Gastrocnemius medialis (tissue), 4 donors: ENCODE measurements at regions not wholly inside any gene's neighbourhood (a gene's known extent, or its start where the extent isn't known, plus 50 kb on each side); places are given as distances from the start of the nearest gene placed in this dataset.

ENCODE experiments used
- ATAC-seq, 2 donors: fragments of 150-250 bp; one replicate each; pipeline ENCODE4 v1.9.1; 2016
- DNase-seq, 2 donors: peaks; one replicate each; pipeline ENCODE4 v3.0.0-alpha.2; 2019
- H3K27ac ChIP-seq, 4 donors: fragments of 200-600 bp; sonication (generic); 1 replicate in 1 of 4; 2 replicates in 3 of 4; pipeline ENCODE4 v1.5.1; 2016 to 2018; ENCODE audit warnings: mild to moderate bottlenecking in 2 of 4, moderate library complexity in 1 of 4
- H3K27me3 ChIP-seq, 3 donors: fragments of 200-600 bp; sonication (generic) in 2 of 3; 1 replicate in 1 of 3; 2 replicates in 2 of 3; pipeline versions ENCODE4 v1.5.1 to v1.6.0; 2016 to 2019; ENCODE audit warnings: mild to moderate bottlenecking in 1 of 3, moderate library complexity in 1 of 3
- H3K36me3 ChIP-seq, 2 donors: fragments of 200-600 bp; sonication (generic) in 1 of 2; one replicate each; pipeline ENCODE4 v1.5.1; 2017 to 2018
- H3K4me1 ChIP-seq, 2 donors: fragments of 200-600 bp; sonication (generic) in 1 of 2; one replicate each; pipeline ENCODE4 v1.5.1; 2016 to 2017; ENCODE audit warnings: mild to moderate bottlenecking in 2 of 2
- H3K4me3 ChIP-seq, 4 donors: fragments of 200-600 bp; sonication (generic) in 3 of 4; 1 replicate in 1 of 4; 2 replicates in 3 of 4; pipeline ENCODE4 v1.5.1; 2016 to 2019; ENCODE audit warnings: mild to moderate bottlenecking in 2 of 4
- H3K9me3 ChIP-seq, 3 donors: fragments of 200-600 bp; sonication (generic) in 2 of 3; 1 replicate in 1 of 3; 2 replicates in 2 of 3; pipeline ENCODE4 v1.5.1; 2016 to 2019
- CTCF ChIP-seq, 5 experiments: fragments of 450-650 bp in 3 of 5; fragments of 200-600 bp in 2 of 5; sonication (generic) in 2 of 5; IDR thresholded peaks in 4 of 5; conservative IDR thresholded peaks in 1 of 5; 1 replicate in 4 of 5; 2 replicates in 1 of 5; pipeline ENCODE4 v1.5.1; 2016 to 2019; ENCODE audit warnings: antibody characterized with exemption in 5 of 5, mild to moderate bottlenecking in 3 of 5, moderate library complexity in 3 of 5
- POLR2A ChIP-seq, 2 donors: fragments of 450-650 bp; IDR thresholded peaks; one replicate each; pipeline ENCODE4 v1.6.1; 2017; ENCODE audit warnings: antibody characterized with exemption in 2 of 2, mild to moderate bottlenecking in 2 of 2, moderate library complexity in 2 of 2
- in situ Hi-C, 4 donors: fragments of 200-750 bp; cut with MboI; loops; one replicate each; pipeline versions ENCODE4 v1.15.0 to v1.8.0; 2017; ENCODE audit warnings: low sequenced_read_pairs in 4 of 4
- intact Hi-C: fragments of 100-400 bp; cut with DNase I; formaldehyde crosslinking; loops from one replicate; pipeline ENCODE4 v1.15.1; 2023; ENCODE audit warnings: low total_unique reads

GRCh38 chr20:60238992-60239660, 280.9 kb downstream of the CDH26 start:
- H3K9me3 ChIP-seq, result no peaks in the 10 kb centered on the region
- no peak for ATAC-seq
- no peaks in the 10 kb centered on the region for H3K4me1 ChIP-seq
- H3K27me3 ChIP-seq, result no peaks in the 10 kb centered on the region
- in situ Hi-C loops, result no loop called here
- intact Hi-C loops, result no loop called here
- no peak for TF ChIP-seq CTCF (IDR thresholded peaks at IDR 0.05 in 4 of 5, conservative IDR thresholded peaks at IDR 0.05 in 1 of 5)
- no peak for TF ChIP-seq POLR2A (IDR thresholded peaks at IDR 0.05)
- H3K36me3 ChIP-seq, result no peaks in the 10 kb centered on the region
- H3K4me3 ChIP-seq, result no peak overlapping the region
- H3K27ac ChIP-seq, result no peak overlapping the region
- DNase-seq, result no peak

- intact Hi-C loops, result no loop called here
- H3K36me3 ChIP-seq, result no peaks in the 10 kb centered on the region
- DNase-seq, result no peak
Measured at GRCh38 chr20:60239956-60240355, 281.7 kb downstream of the CDH26 start.

GRCh38 chr20:60240415-60240814, 282.2 kb downstream of the CDH26 start:
- ATAC-seq (no peak), DNase-seq (no peak)
- intact Hi-C loops, result no loop called here
- H3K27me3 ChIP-seq, result no peaks in the 10 kb centered on the region
- in situ Hi-C loops, result no loop called here
- H3K4me1 ChIP-seq, result no peaks in the 10 kb centered on the region
- no peaks in the 10 kb centered on the region for H3K9me3 ChIP-seq
- no peak overlapping the region for H3K4me3 ChIP-seq
- no peak overlapping the region for H3K27ac ChIP-seq
- TF ChIP-seq POLR2A (IDR thresholded peaks at IDR 0.05) (no peak), CTCF (IDR thresholded peaks at IDR 0.05 in 4 of 5, conservative IDR thresholded peaks at IDR 0.05 in 1 of 5) (no peak)
- H3K36me3 ChIP-seq, result no peaks in the 10 kb centered on the region

More at GRCh38 chr20:60239956-60240355, 281.7 kb downstream of the CDH26 start:
- Histone ChIP-seq H3K27ac (no peak overlapping the region), H3K4me1 (no peaks in the 10 kb centered on the region), H3K4me3 (no peak overlapping the region), H3K9me3 (no peaks in the 10 kb centered on the region), H3K27me3 (no peaks in the 10 kb centered on the region)
- TF ChIP-seq POLR2A (IDR thresholded peaks at IDR 0.05), result no peak
- TF ChIP-seq CTCF (IDR thresholded peaks at IDR 0.05 in 4 of 5, conservative IDR thresholded peaks at IDR 0.05 in 1 of 5), result no peak
- no peak for ATAC-seq
- in situ Hi-C loops, result no loop called here

GRCh38 chr20:60240986-60241385, 282.8 kb downstream of the CDH26 start:
- H3K36me3 ChIP-seq, result no peaks in the 10 kb centered on the region
- no peaks in the 10 kb centered on the region for H3K9me3 ChIP-seq
- H3K27ac ChIP-seq, result no peak overlapping the region
- no peaks in the 10 kb centered on the region for H3K27me3 ChIP-seq
- ATAC-seq (no peak), DNase-seq (no peak)
- in situ Hi-C loops (no loop called here), intact Hi-C loops (no loop called here)
- TF ChIP-seq POLR2A (IDR thresholded peaks at IDR 0.05) (no peak), CTCF (IDR thresholded peaks at IDR 0.05 in 4 of 5, conservative IDR thresholded peaks at IDR 0.05 in 1 of 5) (no peak)
- no peak overlapping the region for H3K4me3 ChIP-seq
- H3K4me1 ChIP-seq, result no peaks in the 10 kb centered on the region
